HEK293 (cell line): ENCODE measurements at regions not wholly inside any gene's neighbourhood (a gene's known extent, or its start where the extent isn't known, plus 50 kb on each side); places are given as distances from the start of the nearest gene placed in this dataset.

ENCODE experiments used
- CTCF ChIA-PET: fragments of 350-600 bp; formaldehyde crosslinking; extraction: SDS; loops from one replicate; lab custom pipeline; 2021; ENCODE audit warnings: antibody characterized with exemption; lab: Yijun Ruan, JAX
- POLR2A ChIA-PET: fragments of 300-600 bp; formaldehyde crosslinking; extraction: SDS; loops from one replicate; lab custom pipeline; 2020; ENCODE audit warnings: antibody characterized with exemption, inconsistent platforms; lab: Yijun Ruan, JAX
- H3K27ac ChIP-seq: fragments of 200-500 bp; sonication (Bioruptor generic); 2 replicates; pipeline ENCODE4 v1.5.1; 2014; ENCODE audit warnings: low read depth, low read length, control low read depth, inconsistent platforms; ENCODE audit errors: extremely low read depth
- H3K36me3 ChIP-seq, 2 experiments: fragments of 200-500 bp in 1 of 2; sonication (Bioruptor generic) in 1 of 2; 1 replicate in 1 of 2; 2 replicates in 1 of 2; pipeline ENCODE4 v1.5.1; 2014 to 2017; ENCODE audit warnings: inconsistent platforms in 2 of 2, low read length in 2 of 2; ENCODE audit not compliant: control insufficient read depth in 2 of 2, insufficient read depth in 1 of 2
- H3K4me1 ChIP-seq: fragments of 200-500 bp; sonication (Bioruptor generic); 2 replicates; pipeline ENCODE4 v1.5.1; 2014; ENCODE audit warnings: mild to moderate bottlenecking, low read length, inconsistent platforms; ENCODE audit not compliant: control insufficient read depth, insufficient read depth
- H3K4me3 ChIP-seq: 2 replicates; pipeline ENCODE4 v1.5.1; 2011; ENCODE audit warnings: low read depth, mild to moderate bottlenecking, control low read depth, low read length, moderate library complexity
- H3K9me3 ChIP-seq: fragments of 200-500 bp; sonication (Bioruptor generic); 2 replicates; pipeline ENCODE4 v1.5.1; 2014; ENCODE audit warnings: low read depth, low read length, inconsistent platforms; ENCODE audit not compliant: control insufficient read depth, insufficient read depth
- BCL11A ChIP-seq: fragments of 450-650 bp; formaldehyde crosslinking; IDR thresholded peaks from 2 replicates; pipeline ENCODE4 v1.5.1; 2016; ENCODE audit warnings: low read depth, missing biosample characterization, missing genetic modification characterization
- BCL11B ChIP-seq: fragments of 450-650 bp; formaldehyde crosslinking; IDR thresholded peaks from 2 replicates; pipeline ENCODE4 v1.5.1; 2016; ENCODE audit warnings: low read depth, missing biosample characterization, missing genetic modification characterization
- BCL6B ChIP-seq: fragments of 450-650 bp; formaldehyde crosslinking; IDR thresholded peaks from 2 replicates; pipeline ENCODE4 v1.5.1; 2017; ENCODE audit warnings: missing biosample characterization, missing genetic modification characterization
- KLF16 ChIP-seq: fragments of 450-650 bp; formaldehyde crosslinking; IDR thresholded peaks from 2 replicates; pipeline ENCODE4 v1.5.1; 2017; ENCODE audit warnings: missing biosample characterization, missing genetic modification characterization
- OSR2 ChIP-seq: fragments of 450-650 bp; formaldehyde crosslinking; IDR thresholded peaks from 2 replicates; pipeline ENCODE4 v1.5.1; 2016; ENCODE audit warnings: missing biosample characterization, missing genetic modification characterization
- ZBTB20 ChIP-seq: fragments of 450-650 bp; formaldehyde crosslinking; IDR thresholded peaks from 2 replicates; pipeline ENCODE4 v1.5.1; 2016; ENCODE audit warnings: missing biosample characterization, missing genetic modification characterization
- ZBTB26 ChIP-seq: fragments of 450-650 bp; formaldehyde crosslinking; optimal IDR thresholded peaks from 2 replicates; pipeline ENCODE3; 2016; ENCODE audit warnings: missing biosample characterization, mild to moderate bottlenecking, missing genetic modification characterization
- ZBTB8A ChIP-seq: fragments of 450-650 bp; formaldehyde crosslinking; IDR thresholded peaks from 2 replicates; pipeline ENCODE4 v1.5.1; 2016; ENCODE audit warnings: missing biosample characterization, missing genetic modification characterization
- ZNF155 ChIP-seq: fragments of 450-650 bp; formaldehyde crosslinking; IDR thresholded peaks from 2 replicates; pipeline ENCODE4 v1.5.1; 2016; ENCODE audit warnings: missing biosample characterization, missing genetic modification characterization
- ZNF211 ChIP-seq: fragments of 450-650 bp; formaldehyde crosslinking; IDR thresholded peaks from 2 replicates; pipeline ENCODE4 v1.5.1; 2016; ENCODE audit warnings: low read depth, missing biosample characterization, missing genetic modification characterization
- ZNF223 ChIP-seq: fragments of 450-650 bp; formaldehyde crosslinking; IDR thresholded peaks from 2 replicates; pipeline ENCODE4 v1.5.1; 2016; ENCODE audit warnings: missing biosample characterization, missing genetic modification characterization
- ZNF324 ChIP-seq: fragments of 450-650 bp; formaldehyde crosslinking; IDR thresholded peaks from 2 replicates; pipeline ENCODE4 v1.5.1; 2016; ENCODE audit warnings: missing biosample characterization, missing genetic modification characterization
- ZNF366 ChIP-seq: fragments of 450-650 bp; formaldehyde crosslinking; conservative IDR thresholded peaks from 2 replicates; pipeline ENCODE4 v1.5.1; 2016; ENCODE audit warnings: missing biosample characterization, missing genetic modification characterization
- ZNF433 ChIP-seq: fragments of 450-650 bp; formaldehyde crosslinking; IDR thresholded peaks from 2 replicates; pipeline ENCODE4 v1.5.1; 2016; ENCODE audit warnings: missing biosample characterization, missing genetic modification characterization, low read depth
- ZNF514 ChIP-seq: fragments of 450-650 bp; formaldehyde crosslinking; IDR thresholded peaks from 2 replicates; pipeline ENCODE4 v1.5.1; 2016; ENCODE audit warnings: missing biosample characterization, missing genetic modification characterization
- ZNF530 ChIP-seq: fragments of 450-650 bp; formaldehyde crosslinking; IDR thresholded peaks from 2 replicates; pipeline ENCODE4 v1.5.1; 2016; ENCODE audit warnings: low read depth, missing biosample characterization, missing genetic modification characterization
- ZNF660 ChIP-seq: fragments of 450-650 bp; IDR thresholded peaks from 2 replicates; pipeline ENCODE4 v1.5.1; 2018; ENCODE audit warnings: missing biosample characterization, mild to moderate bottlenecking, missing genetic modification characterization
- ZNF664 ChIP-seq: fragments of 450-650 bp; formaldehyde crosslinking; IDR thresholded peaks from 2 replicates; pipeline ENCODE4 v1.5.1; 2016; ENCODE audit warnings: missing biosample characterization, missing genetic modification characterization
- ZNF701 ChIP-seq: fragments of 450-650 bp; formaldehyde crosslinking; IDR thresholded peaks from 2 replicates; pipeline ENCODE4 v1.5.1; 2016; ENCODE audit warnings: missing biosample characterization, missing genetic modification characterization
- ZNF76 ChIP-seq: fragments of 450-650 bp; formaldehyde crosslinking; IDR thresholded peaks from 2 replicates; pipeline ENCODE4; 2016; ENCODE audit warnings: low read depth, missing biosample characterization, missing genetic modification characterization, borderline replicate concordance
- ZNF776 ChIP-seq: fragments of 450-650 bp; formaldehyde crosslinking; IDR thresholded peaks from 2 replicates; pipeline ENCODE4 v1.5.0; 2017; ENCODE audit warnings: missing biosample characterization, missing genetic modification characterization, borderline replicate concordance
- ZNF837 ChIP-seq: fragments of 450-650 bp; formaldehyde crosslinking; IDR thresholded peaks from 2 replicates; pipeline ENCODE4 v1.5.1; 2016; ENCODE audit warnings: missing biosample characterization, missing genetic modification characterization
- TF ChIP-seq, protein P1 (sequence below): fragments of 450-650 bp; formaldehyde crosslinking; IDR thresholded peaks from 2 replicates; pipeline ENCODE4 v1.5.1; 2016; ENCODE audit warnings: missing biosample characterization, missing genetic modification characterization
- TF ChIP-seq, protein P2 (sequence below): fragments of 450-650 bp; formaldehyde crosslinking; IDR thresholded peaks from 2 replicates; pipeline ENCODE4 v1.5.1; 2016; ENCODE audit warnings: missing biosample characterization, missing genetic modification characterization
- TF ChIP-seq, protein P3 (sequence below): fragments of 450-650 bp; formaldehyde crosslinking; IDR thresholded peaks from 2 replicates; pipeline ENCODE4 v1.5.1; 2016; ENCODE audit warnings: missing biosample characterization, missing genetic modification characterization
- TF ChIP-seq, protein P4 (sequence below): fragments of 450-650 bp; formaldehyde crosslinking; IDR thresholded peaks from 2 replicates; pipeline ENCODE4 v1.5.1; 2017; ENCODE audit warnings: missing biosample characterization, missing genetic modification characterization
- TF ChIP-seq, protein P5 (sequence below): fragments of 450-650 bp; formaldehyde crosslinking; IDR thresholded peaks from 2 replicates; pipeline ENCODE4 v1.5.1; 2016; ENCODE audit warnings: missing biosample characterization, missing genetic modification characterization

DNA sequence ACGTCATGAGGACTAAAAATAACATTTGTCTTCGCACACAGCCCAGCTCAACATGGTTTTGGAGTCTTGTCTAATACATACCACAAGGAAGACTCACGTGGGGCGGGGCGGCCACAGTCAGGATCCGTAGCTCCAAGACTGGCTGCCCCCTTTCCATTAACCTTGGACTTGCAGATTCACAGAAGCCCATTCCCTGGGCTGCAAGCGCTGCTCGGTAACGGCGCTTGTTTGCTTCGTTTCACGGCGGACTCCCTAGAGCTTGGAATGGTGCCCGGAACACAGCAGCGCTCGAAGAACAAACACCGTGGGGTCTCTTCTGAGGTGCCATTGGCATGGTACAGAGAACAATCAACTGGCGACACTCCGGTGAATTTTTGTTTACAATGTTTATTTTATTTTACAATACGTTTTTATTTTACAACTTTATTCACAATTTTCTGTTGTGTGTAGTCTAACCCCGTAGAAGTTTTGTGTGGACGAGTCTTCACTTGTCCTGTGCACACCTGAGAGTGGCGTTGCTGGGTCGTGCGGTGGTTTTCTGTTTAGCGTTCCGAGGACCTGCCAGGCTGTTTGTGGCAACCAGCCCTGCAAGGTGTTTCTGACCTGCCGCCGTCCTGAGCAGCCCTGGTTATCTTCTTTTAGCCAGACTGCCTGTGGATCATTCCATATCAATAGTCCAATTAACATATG, 126.5 kb downstream of the GALR1 start:
- H3K9me3 ChIP-seq = no peaks in the 10 kb centered on the region
- no peak for TF ChIP-seq ZNF76
- no peak for TF ChIP-seq BCL6B (tag by site-specific recombination)
- no peak for TF ChIP-seq ZNF433 (tag by site-specific recombination)
- no peak for TF ChIP-seq BCL11A (tag by site-specific recombination)
- TF ChIP-seq, protein P1, sequence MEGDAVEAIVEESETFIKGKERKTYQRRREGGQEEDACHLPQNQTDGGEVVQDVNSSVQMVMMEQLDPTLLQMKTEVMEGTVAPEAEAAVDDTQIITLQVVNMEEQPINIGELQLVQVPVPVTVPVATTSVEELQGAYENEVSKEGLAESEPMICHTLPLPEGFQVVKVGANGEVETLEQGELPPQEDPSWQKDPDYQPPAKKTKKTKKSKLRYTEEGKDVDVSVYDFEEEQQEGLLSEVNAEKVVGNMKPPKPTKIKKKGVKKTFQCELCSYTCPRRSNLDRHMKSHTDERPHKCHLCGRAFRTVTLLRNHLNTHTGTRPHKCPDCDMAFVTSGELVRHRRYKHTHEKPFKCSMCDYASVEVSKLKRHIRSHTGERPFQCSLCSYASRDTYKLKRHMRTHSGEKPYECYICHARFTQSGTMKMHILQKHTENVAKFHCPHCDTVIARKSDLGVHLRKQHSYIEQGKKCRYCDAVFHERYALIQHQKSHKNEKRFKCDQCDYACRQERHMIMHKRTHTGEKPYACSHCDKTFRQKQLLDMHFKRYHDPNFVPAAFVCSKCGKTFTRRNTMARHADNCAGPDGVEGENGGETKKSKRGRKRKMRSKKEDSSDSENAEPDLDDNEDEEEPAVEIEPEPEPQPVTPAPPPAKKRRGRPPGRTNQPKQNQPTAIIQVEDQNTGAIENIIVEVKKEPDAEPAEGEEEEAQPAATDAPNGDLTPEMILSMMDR (tag by site-specific recombination) = no peak
- TF ChIP-seq ZNF514 (tag by site-specific recombination) = no peak
- no peak for TF ChIP-seq ZNF211
- TF ChIP-seq ZNF701 (tag by site-specific recombination) = no peak
- no peak for TF ChIP-seq ZNF155 (tag by site-specific recombination)
- TF ChIP-seq ZNF776 (tag by site-specific recombination) = no peak
- no peak for TF ChIP-seq ZBTB20 (tag by site-specific recombination)
- TF ChIP-seq ZNF530 = no peak
- TF ChIP-seq, protein P2, sequence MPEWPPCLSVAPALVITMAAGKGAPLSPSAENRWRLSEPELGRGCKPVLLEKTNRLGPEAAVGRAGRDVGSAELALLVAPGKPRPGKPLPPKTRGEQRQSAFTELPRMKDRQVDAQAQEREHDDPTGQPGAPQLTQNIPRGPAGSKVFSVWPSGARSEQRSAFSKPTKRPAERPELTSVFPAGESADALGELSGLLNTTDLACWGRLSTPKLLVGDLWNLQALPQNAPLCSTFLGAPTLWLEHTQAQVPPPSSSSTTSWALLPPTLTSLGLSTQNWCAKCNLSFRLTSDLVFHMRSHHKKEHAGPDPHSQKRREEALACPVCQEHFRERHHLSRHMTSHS (tag by site-specific recombination) = no peak
- no peak for TF ChIP-seq ZNF223
- TF ChIP-seq, protein P3, sequence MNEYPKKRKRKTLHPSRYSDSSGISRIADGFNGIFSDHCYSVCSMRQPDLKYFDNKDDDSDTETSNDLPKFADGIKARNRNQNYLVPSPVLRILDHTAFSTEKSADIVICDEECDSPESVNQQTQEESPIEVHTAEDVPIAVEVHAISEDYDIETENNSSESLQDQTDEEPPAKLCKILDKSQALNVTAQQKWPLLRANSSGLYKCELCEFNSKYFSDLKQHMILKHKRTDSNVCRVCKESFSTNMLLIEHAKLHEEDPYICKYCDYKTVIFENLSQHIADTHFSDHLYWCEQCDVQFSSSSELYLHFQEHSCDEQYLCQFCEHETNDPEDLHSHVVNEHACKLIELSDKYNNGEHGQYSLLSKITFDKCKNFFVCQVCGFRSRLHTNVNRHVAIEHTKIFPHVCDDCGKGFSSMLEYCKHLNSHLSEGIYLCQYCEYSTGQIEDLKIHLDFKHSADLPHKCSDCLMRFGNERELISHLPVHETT = no peak
- no peak for TF ChIP-seq ZBTB26 (tag by site-specific recombination)
- TF ChIP-seq ZNF664 (tag by site-specific recombination) = no peak
- no peak for TF ChIP-seq ZNF660 (tag by site-specific recombination)
- TF ChIP-seq OSR2 (tag by site-specific recombination) = no peak
- TF ChIP-seq, all 188 proteins: peak for 0
- Histone ChIP-seq H3K36me3 (no peaks in the 10 kb centered on the region), H3K4me3 (no peak overlapping the region), H3K27ac (no peak overlapping the region), H3K4me1 (no peaks in the 10 kb centered on the region)
- ChIA-PET POLR2A (no interaction called here), CTCF (no interaction called here)

DNA sequence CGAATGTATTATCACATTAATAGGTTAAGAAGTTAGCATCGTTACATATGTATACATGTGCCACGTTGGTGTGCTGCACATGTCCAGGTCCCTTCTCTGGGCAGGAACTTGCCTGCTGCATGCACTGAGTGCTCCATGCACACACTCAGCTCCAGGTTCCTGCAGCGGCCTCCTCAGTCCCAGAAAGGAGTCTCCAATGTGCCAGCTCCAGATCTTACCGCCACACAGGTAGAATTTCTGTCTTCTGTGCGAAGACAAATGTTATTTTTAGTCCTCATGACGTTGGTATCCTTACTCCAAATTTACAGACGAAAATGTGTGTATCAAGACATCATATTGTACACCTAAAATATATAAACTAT, 127.1 kb downstream of the GALR1 start:
- CTCF ChIA-PET = no interaction called here
- Histone ChIP-seq H3K4me3 (no peak overlapping the region), H3K4me1 (no peaks in the 10 kb centered on the region), H3K36me3 (no peaks in the 10 kb centered on the region), H3K27ac (no peak overlapping the region), H3K9me3 (no peaks in the 10 kb centered on the region)
- POLR2A ChIA-PET = no interaction called here
- TF ChIP-seq ZNF324 (tag by site-specific recombination) (no peak), BCL11B (tag by site-specific recombination) (no peak), ZBTB8A (tag by site-specific recombination) (no peak), ZNF837 (tag by site-specific recombination) (no peak), ZNF366 (tag by site-specific recombination) (no peak), KLF16 (no peak)
- TF ChIP-seq, protein P4, sequence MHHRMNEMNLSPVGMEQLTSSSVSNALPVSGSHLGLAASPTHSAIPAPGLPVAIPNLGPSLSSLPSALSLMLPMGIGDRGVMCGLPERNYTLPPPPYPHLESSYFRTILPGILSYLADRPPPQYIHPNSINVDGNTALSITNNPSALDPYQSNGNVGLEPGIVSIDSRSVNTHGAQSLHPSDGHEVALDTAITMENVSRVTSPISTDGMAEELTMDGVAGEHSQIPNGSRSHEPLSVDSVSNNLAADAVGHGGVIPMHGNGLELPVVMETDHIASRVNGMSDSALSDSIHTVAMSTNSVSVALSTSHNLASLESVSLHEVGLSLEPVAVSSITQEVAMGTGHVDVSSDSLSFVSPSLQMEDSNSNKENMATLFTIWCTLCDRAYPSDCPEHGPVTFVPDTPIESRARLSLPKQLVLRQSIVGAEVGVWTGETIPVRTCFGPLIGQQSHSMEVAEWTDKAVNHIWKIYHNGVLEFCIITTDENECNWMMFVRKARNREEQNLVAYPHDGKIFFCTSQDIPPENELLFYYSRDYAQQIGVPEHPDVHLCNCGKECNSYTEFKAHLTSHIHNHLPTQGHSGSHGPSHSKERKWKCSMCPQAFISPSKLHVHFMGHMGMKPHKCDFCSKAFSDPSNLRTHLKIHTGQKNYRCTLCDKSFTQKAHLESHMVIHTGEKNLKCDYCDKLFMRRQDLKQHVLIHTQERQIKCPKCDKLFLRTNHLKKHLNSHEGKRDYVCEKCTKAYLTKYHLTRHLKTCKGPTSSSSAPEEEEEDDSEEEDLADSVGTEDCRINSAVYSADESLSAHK (tag by site-specific recombination) = no peak
- TF ChIP-seq, protein P5, sequence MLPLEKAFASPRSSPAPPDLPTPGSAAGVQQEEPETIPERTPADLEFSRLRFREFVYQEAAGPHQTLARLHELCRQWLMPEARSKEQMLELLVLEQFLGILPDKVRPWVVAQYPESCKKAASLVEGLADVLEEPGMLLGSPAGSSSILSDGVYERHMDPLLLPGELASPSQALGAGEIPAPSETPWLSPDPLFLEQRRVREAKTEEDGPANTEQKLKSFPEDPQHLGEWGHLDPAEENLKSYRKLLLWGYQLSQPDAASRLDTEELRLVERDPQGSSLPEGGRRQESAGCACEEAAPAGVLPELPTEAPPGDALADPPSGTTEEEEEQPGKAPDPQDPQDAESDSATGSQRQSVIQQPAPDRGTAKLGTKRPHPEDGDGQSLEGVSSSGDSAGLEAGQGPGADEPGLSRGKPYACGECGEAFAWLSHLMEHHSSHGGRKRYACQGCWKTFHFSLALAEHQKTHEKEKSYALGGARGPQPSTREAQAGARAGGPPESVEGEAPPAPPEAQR (tag by site-specific recombination) = no peak
